Pancreas (tissue), 10 donors: ENCODE measurements at regions not wholly inside any gene's neighbourhood (a gene's known extent, or its start where the extent isn't known, plus 50 kb on each side); places are given as distances from the start of the nearest gene placed in this dataset.
"Not testable (repeated sequence)": the region's sequence is repeated elsewhere in the genome, so short reads cannot be mapped to it uniquely, and the experiment has no call there.

Experiments
- ATAC-seq, 4 donors: fragments of 200-7000 bp; cut with Tn5 transposase; one replicate each; pipeline versions ENCODE4 v1.8.0 to v1.9.1; 2020; ENCODE audit warnings: mild to moderate bottlenecking in 4 of 4, moderate library complexity in 4 of 4
- DNase-seq, 6 donors: peaks; one replicate each; pipeline ENCODE4 v3.0.0-alpha.2; 2020
- FAIRE-seq: peaks from 2 replicates; lab custom pipeline; 2012; peaks lifted over from hg19 to GRCh38; lab: Jason Lieb, UNC
- H3K27ac ChIP-seq, 4 donors: fragments of 200-600 bp; sonication (generic); 1 replicate in 3 of 4; 2 replicates in 1 of 4; pipeline versions ENCODE4 v1.5.0 to v1.8.0; 2020
- H3K27me3 ChIP-seq, 4 donors: fragments of 200-600 bp; one replicate each; pipeline ENCODE4 v1.8.0; 2021
- H3K36me3 ChIP-seq, 3 donors: fragments of 200-600 bp; sonication (generic) in 1 of 3; one replicate each; pipeline versions ENCODE4 v1.5.0 to v1.8.0; 2020 to 2021
- H3K4me1 ChIP-seq, 3 donors: fragments of 200-600 bp; one replicate each; pipeline ENCODE4 v1.8.0; 2021
- H3K4me3 ChIP-seq, 4 donors: fragments of 200-600 bp; sonication (generic) in 2 of 4; one replicate each; pipeline versions ENCODE4 v1.5.0 to v1.8.0; 2020 to 2021
- H3K9me3 ChIP-seq, 4 donors: fragments of 200-600 bp; one replicate each; pipeline ENCODE4 v1.8.0; 2021
- WGBS, 2 donors: extraction: QIAGEN DNeasy Blood & Tissue Kit; methylation state at CpG; one replicate each; pipeline ENCODE4 v1.1.7; 2013; 5-methylcytosine and 5-hydroxymethylcytosine counted together
- intact Hi-C, 3 donors: fragments of 100-400 bp; cut with DNase I; formaldehyde crosslinking; loops; one replicate each; pipeline versions ENCODE4 v1.11.1 to v1.14.2; 2022
- TF ChIP-seq, protein P1 (sequence below), 4 donors: fragments of 200-600 bp; sonication (generic) in 3 of 4; IDR thresholded peaks; one replicate each; pipeline versions ENCODE4 v1.5.0 to v1.8.0; 2021; ENCODE audit warnings: antibody characterized with exemption in 4 of 4
- donor health status: healthy with polysubstance abuse.
- donor health status: DM: no; HTN: no; CAD: no; lungs with moderate emphysema.
- donor health status: DM: no; HTN: no; CAD: no.
- donor health status: control.
- donor health status: control.
- donor health status: Bipolar disorder and iron deficiency.
- donor health status: DM: yes; HTN: yes; CAD: no.
- donor health status: DM: no; HTN: no; CAD: no.
- donor health status: DM: no; HTN: no; CAD: no.
- donor health status: DM: yes; HTN: yes; CAD: no.

DNA sequence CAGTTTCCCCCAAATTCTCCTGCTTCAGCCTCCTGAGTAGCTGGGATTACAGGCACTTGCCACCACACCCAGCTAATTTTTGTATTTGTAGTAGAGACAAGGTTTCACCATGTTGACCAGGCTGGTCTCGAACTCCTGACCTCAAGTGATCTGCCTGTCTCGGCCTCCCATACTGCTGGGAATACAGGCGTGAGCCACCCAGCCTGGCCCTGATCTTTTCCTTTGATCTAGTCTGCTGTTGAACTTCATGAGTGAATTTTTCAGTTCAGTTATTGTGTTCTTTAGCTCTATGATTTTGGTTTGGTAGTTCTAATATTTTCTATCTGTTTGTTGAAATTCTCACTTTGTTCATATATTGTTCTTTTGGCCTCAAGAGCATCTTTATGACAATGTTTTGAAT lies 83.4 kb upstream of the RAP2C start:
- intact Hi-C loops, FAIRE-seq: not testable (repeated sequence)
- 75 to 96% methylated on average over 3 of the region's 3 CpGs for WGBS, 2 donors

GRCh38 chrX:132294776-132295495 lies 75.7 kb upstream of the RAP2C start:
- FAIRE-seq: no peak

More for the DNA sequence above, 83.4 kb upstream of the RAP2C start:
- not testable (repeated sequence) for H3K4me1 ChIP-seq, H3K27ac ChIP-seq, H3K27me3 ChIP-seq, H3K36me3 ChIP-seq, ATAC-seq, H3K9me3 ChIP-seq, H3K4me3 ChIP-seq, DNase-seq

DNA sequence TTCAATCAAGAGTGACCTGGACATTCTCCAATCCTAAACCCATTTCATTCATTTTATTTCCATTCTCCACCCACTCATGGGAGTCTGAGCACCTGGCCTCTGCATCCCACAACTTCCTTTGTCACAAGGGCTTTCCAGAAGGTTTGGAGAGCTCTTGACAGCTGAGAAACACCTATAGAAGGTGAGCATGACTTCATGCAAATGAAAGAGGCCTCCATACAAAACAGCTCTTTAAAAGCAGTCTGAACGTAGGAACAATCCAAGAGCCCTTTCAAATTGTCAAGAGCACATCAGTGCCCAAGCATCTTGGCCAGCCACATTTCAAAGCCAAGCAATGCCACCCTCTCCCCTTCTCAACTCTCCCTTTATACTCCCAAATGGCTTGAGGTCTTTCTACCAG lies 74.9 kb upstream of the RAP2C start:
- 79 to 84% methylated on average over 1 of the region's 1 CpG for WGBS, 2 donors
- FAIRE-seq (no peak), DNase-seq (no peak), ATAC-seq (no peak)
- Histone ChIP-seq H3K4me3 (no peak overlapping the region), H3K9me3 (no peaks in the 10 kb centered on the region), H3K4me1 (no peaks in the 10 kb centered on the region), H3K27ac (no peak overlapping the region), H3K27me3 (peaks cover 0 to 4% (median 0%) of the 10 kb centered on the region in 4 donors), H3K36me3 (no peaks in the 10 kb centered on the region)
- TF ChIP-seq, protein P1, sequence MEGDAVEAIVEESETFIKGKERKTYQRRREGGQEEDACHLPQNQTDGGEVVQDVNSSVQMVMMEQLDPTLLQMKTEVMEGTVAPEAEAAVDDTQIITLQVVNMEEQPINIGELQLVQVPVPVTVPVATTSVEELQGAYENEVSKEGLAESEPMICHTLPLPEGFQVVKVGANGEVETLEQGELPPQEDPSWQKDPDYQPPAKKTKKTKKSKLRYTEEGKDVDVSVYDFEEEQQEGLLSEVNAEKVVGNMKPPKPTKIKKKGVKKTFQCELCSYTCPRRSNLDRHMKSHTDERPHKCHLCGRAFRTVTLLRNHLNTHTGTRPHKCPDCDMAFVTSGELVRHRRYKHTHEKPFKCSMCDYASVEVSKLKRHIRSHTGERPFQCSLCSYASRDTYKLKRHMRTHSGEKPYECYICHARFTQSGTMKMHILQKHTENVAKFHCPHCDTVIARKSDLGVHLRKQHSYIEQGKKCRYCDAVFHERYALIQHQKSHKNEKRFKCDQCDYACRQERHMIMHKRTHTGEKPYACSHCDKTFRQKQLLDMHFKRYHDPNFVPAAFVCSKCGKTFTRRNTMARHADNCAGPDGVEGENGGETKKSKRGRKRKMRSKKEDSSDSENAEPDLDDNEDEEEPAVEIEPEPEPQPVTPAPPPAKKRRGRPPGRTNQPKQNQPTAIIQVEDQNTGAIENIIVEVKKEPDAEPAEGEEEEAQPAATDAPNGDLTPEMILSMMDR (IDR thresholded peaks at IDR 0.05): no peak
- intact Hi-C loops: loop anchor here in 2 of 3 donors (10.0 kb wide), 1 partner anchor 321 kb away; no protein-coding TSS in a partner anchor

More at GRCh38 chrX:132294776-132295495, 75.7 kb upstream of the RAP2C start:
- Histone ChIP-seq H3K36me3 (no peaks in the 10 kb centered on the region), H3K4me1 (no peaks in the 10 kb centered on the region), H3K27me3 (peaks cover 0 to 4% (median 0%) of the 10 kb centered on the region in 4 donors), H3K9me3 (no peaks in the 10 kb centered on the region), H3K4me3 (no peak overlapping the region), H3K27ac (no peak overlapping the region)
- 93 to 97% methylated on average over 2 of the region's 2 CpGs for WGBS, 2 donors
- TF ChIP-seq, protein P1 (IDR thresholded peaks at IDR 0.05): no peak
- ATAC-seq: no peak
- intact Hi-C loops: loop anchor here in 2 of 3 donors (10.0 kb wide), 1 partner anchor 320 kb away; no protein-coding TSS in a partner anchor
- DNase-seq: no peak

- H3K4me1 ChIP-seq: no peaks in the 10 kb centered on the region
- no peak for FAIRE-seq
- peak; percentile 58 to 91 (median 86) for ATAC-seq
- no peaks in the 10 kb centered on the region for H3K36me3 ChIP-seq
- DNase-seq: peak in 2 of 6 donors; percentile 26 to 33
- TF ChIP-seq, protein P1 (IDR thresholded peaks at IDR 0.05): peak; percentile 53 to 69 (median 66)
- H3K27ac ChIP-seq: no peak overlapping the region
- intact Hi-C loops: loop anchor here in 2 of 3 donors (10.0 kb wide), 1 partner anchor 322 kb away; no protein-coding TSS in a partner anchor
- 10 to 14% methylated on average over 5 of the region's 5 CpGs for WGBS, 2 donors
- peaks cover 0 to 4% (median 0%) of the 10 kb centered on the region in 4 donors for H3K27me3 ChIP-seq
- H3K9me3 ChIP-seq: no peaks in the 10 kb centered on the region
- H3K4me3 ChIP-seq: no peak overlapping the region
Observed at GRCh38 chrX:132292793-132293192, 73.5 kb upstream of the RAP2C start.

- no peaks in the 10 kb centered on the region for H3K36me3 ChIP-seq
- intact Hi-C loops: no loop called here
- no peak overlapping the region for H3K4me3 ChIP-seq
- 36 to 46% methylated on average over 2 of the region's 2 CpGs for WGBS, 2 donors
- peak; percentile 65 to 88 (median 84) for ATAC-seq
- H3K4me1 ChIP-seq: no peaks in the 10 kb centered on the region
- peak in 5 of 6 donors; percentile 59 to 74 (median 67) for DNase-seq
- H3K9me3 ChIP-seq: no peaks in the 10 kb centered on the region
- no peak for FAIRE-seq
- TF ChIP-seq, protein P1 (IDR thresholded peaks at IDR 0.05): no peak
- H3K27me3 ChIP-seq: peaks cover 0 to 4% (median 0%) of the 10 kb centered on the region in 4 donors
- no peak overlapping the region for H3K27ac ChIP-seq
Observed at GRCh38 chrX:132277953-132278614, 58.8 kb upstream of the RAP2C start.
